Peyer's patch (tissue), 4 donors: ENCODE measurements at regions not wholly inside any gene's neighbourhood (a gene's known extent, or its start where the extent isn't known, plus 50 kb on each side); places are given as distances from the start of the nearest gene placed in this dataset.

Source experiments
- DNase-seq, 3 donors: peaks; one replicate each; pipeline ENCODE4 v3.0.0-alpha.2; 2017 to 2019
- H3K27ac ChIP-seq, 4 donors: fragments of 200-600 bp; sonication (generic); one replicate each; pipeline ENCODE4 v1.5.1; 2016 to 2019
- H3K27me3 ChIP-seq, 2 donors: fragments of 200-600 bp; sonication (generic); one replicate each; pipeline ENCODE4 v1.5.1; 2019
- H3K36me3 ChIP-seq, 3 donors: fragments of 200-600 bp; sonication (generic); one replicate each; pipeline ENCODE4 v1.5.1; 2016 to 2019
- H3K4me1 ChIP-seq, 4 donors: fragments of 200-600 bp; sonication (generic); one replicate each; pipeline ENCODE4 v1.5.1; 2016 to 2019
- H3K4me3 ChIP-seq, 4 donors: fragments of 200-600 bp; sonication (generic); 1 replicate in 3 of 4; 2 replicates in 1 of 4; pipeline ENCODE4 v1.5.1; 2016 to 2019; ENCODE audit warnings: mild to moderate bottlenecking in 1 of 4
- H3K9me3 ChIP-seq, 4 donors: fragments of 200-600 bp; sonication (generic); one replicate each; pipeline ENCODE4 v1.5.1; 2016 to 2019; ENCODE audit warnings: mild to moderate bottlenecking in 1 of 4
- POLR2A ChIP-seq, 2 donors: fragments of 450-650 bp; IDR thresholded peaks; one replicate each; pipeline ENCODE4 v1.5.1; 2017; ENCODE audit warnings: antibody characterized with exemption in 2 of 2, mild to moderate bottlenecking in 2 of 2, moderate library complexity in 2 of 2
- TF ChIP-seq, protein P1 (sequence below), 6 experiments: fragments of 450-650 bp in 4 of 6; fragments of 200-600 bp in 2 of 6; sonication (generic) in 1 of 6; IDR thresholded peaks; one replicate each; pipeline ENCODE4 v1.5.1; 2017 to 2019; ENCODE audit warnings: antibody characterized with exemption in 6 of 6, mild to moderate bottlenecking in 3 of 6, moderate library complexity in 1 of 6

GRCh38 chr3:189529889-189530471 is 101.2 kb upstream of the TP63 start:
- TF ChIP-seq, protein P1, sequence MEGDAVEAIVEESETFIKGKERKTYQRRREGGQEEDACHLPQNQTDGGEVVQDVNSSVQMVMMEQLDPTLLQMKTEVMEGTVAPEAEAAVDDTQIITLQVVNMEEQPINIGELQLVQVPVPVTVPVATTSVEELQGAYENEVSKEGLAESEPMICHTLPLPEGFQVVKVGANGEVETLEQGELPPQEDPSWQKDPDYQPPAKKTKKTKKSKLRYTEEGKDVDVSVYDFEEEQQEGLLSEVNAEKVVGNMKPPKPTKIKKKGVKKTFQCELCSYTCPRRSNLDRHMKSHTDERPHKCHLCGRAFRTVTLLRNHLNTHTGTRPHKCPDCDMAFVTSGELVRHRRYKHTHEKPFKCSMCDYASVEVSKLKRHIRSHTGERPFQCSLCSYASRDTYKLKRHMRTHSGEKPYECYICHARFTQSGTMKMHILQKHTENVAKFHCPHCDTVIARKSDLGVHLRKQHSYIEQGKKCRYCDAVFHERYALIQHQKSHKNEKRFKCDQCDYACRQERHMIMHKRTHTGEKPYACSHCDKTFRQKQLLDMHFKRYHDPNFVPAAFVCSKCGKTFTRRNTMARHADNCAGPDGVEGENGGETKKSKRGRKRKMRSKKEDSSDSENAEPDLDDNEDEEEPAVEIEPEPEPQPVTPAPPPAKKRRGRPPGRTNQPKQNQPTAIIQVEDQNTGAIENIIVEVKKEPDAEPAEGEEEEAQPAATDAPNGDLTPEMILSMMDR (IDR thresholded peaks at IDR 0.05), result no peak
- no peak for TF ChIP-seq POLR2A (IDR thresholded peaks at IDR 0.05)
- H3K4me1 ChIP-seq, result no peaks in the 10 kb centered on the region
- no peaks in the 10 kb centered on the region for H3K36me3 ChIP-seq
- no peak overlapping the region for H3K27ac ChIP-seq
- H3K9me3 ChIP-seq, result no peaks in the 10 kb centered on the region
- no peak for DNase-seq
- no peaks in the 10 kb centered on the region for H3K27me3 ChIP-seq
- no peak overlapping the region for H3K4me3 ChIP-seq

- Histone ChIP-seq H3K4me3 (no peak overlapping the region), H3K27ac (no peak overlapping the region), H3K36me3 (no peaks in the 10 kb centered on the region), H3K9me3 (no peaks in the 10 kb centered on the region), H3K4me1 (no peaks in the 10 kb centered on the region), H3K27me3 (no peaks in the 10 kb centered on the region)
- TF ChIP-seq, protein P1 (IDR thresholded peaks at IDR 0.05), result no peak
- no peak for TF ChIP-seq POLR2A (IDR thresholded peaks at IDR 0.05)
- DNase-seq, result no peak
These were observed 100.4 kb upstream of the TP63 start for GRCh38 chr3:189530822-189531221.

DNA sequence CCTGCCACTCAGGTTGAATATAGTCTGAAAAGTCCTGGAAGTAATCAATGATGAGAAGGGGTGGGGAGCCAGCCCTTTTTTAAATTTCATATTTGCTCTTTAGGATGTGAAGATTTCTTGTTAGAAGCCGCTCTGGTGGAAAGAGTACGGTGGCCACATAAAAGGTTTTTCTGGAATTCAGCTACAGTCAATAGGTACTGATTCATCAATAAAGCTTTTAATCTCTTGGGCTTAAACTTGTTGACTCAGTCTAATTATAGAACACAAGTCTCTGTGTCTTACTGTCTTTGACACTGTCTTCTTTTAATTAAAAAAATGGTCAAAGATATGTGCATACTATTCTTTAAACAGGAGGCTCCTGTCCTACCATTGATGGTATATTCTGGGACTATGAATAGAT is 99.9 kb upstream of the TP63 start:
- TF ChIP-seq, protein P1 (IDR thresholded peaks at IDR 0.05), result no peak
- TF ChIP-seq POLR2A (IDR thresholded peaks at IDR 0.05), result no peak
- DNase-seq, result no peak
- Histone ChIP-seq H3K4me3 (no peak overlapping the region), H3K4me1 (no peaks in the 10 kb centered on the region), H3K9me3 (no peaks in the 10 kb centered on the region), H3K27me3 (no peaks in the 10 kb centered on the region), H3K36me3 (no peaks in the 10 kb centered on the region), H3K27ac (no peak overlapping the region)

GRCh38 chr3:189534531-189534930 is 96.7 kb upstream of the TP63 start:
- Histone ChIP-seq H3K4me3 (no peak overlapping the region), H3K36me3 (no peaks in the 10 kb centered on the region), H3K4me1 (no peaks in the 10 kb centered on the region), H3K27ac (no peak overlapping the region), H3K27me3 (no peaks in the 10 kb centered on the region), H3K9me3 (no peaks in the 10 kb centered on the region)
- DNase-seq, result no peak
- no peak for TF ChIP-seq POLR2A (IDR thresholded peaks at IDR 0.05)
- TF ChIP-seq, protein P1 (IDR thresholded peaks at IDR 0.05), result no peak

- Histone ChIP-seq H3K27me3 (no peaks in the 10 kb centered on the region), H3K4me3 (no peak overlapping the region), H3K36me3 (no peaks in the 10 kb centered on the region), H3K9me3 (no peaks in the 10 kb centered on the region), H3K27ac (no peak overlapping the region), H3K4me1 (no peaks in the 10 kb centered on the region)
- TF ChIP-seq, protein P1 (IDR thresholded peaks at IDR 0.05), result no peak
- no peak for TF ChIP-seq POLR2A (IDR thresholded peaks at IDR 0.05)
- DNase-seq, result no peak
These were observed 94.1 kb upstream of the TP63 start for GRCh38 chr3:189537135-189537534.

GRCh38 chr3:189547448-189547847 is 83.7 kb upstream of the TP63 start:
- H3K4me1 ChIP-seq, result no peaks in the 10 kb centered on the region
- H3K9me3 ChIP-seq, result peaks cover 0 to 10% (median 0%) of the 10 kb centered on the region in 4 donors
- TF ChIP-seq POLR2A (IDR thresholded peaks at IDR 0.05), result no peak
- TF ChIP-seq, protein P1 (IDR thresholded peaks at IDR 0.05), result no peak

More at GRCh38 chr3:189547448-189547847, 83.7 kb upstream of the TP63 start:
- no peak overlapping the region for H3K4me3 ChIP-seq
- DNase-seq, result no peak
- H3K27ac ChIP-seq, result no peak overlapping the region
- H3K27me3 ChIP-seq, result no peaks in the 10 kb centered on the region
- no peaks in the 10 kb centered on the region for H3K36me3 ChIP-seq
